ENCODE measurements at regions not wholly inside any gene's neighbourhood (a gene's known extent, or its start where the extent isn't known, plus 50 kb on each side); places are given as distances from the start of the nearest gene placed in this dataset.
"Not testable (repeated sequence)": the region's sequence is repeated elsewhere in the genome, so short reads cannot be mapped to it uniquely, and the experiment has no call there.

DNA sequence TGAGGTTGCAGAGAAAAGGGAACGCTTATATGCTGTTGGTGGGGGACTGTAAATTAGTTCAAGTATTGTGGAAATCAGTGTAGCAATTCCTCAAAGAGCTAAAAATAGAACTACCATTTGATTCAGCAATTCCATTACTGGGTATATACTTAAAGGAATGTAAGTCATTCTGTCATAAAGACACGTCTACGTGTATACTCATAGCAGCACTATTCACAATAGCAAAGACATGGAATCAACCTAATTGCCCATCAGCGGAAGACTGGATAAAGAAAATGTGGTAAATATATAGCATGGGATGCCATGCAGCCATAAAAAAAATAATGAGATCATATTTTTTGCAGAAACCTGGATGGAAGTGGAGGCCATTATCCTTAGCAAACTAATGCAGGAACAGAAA lies 100.0 kb upstream of the NPSR1 start:
- no peak for DNase-seq (ENCODE audit: low read depth)
- TF ChIP-seq, protein P1, sequence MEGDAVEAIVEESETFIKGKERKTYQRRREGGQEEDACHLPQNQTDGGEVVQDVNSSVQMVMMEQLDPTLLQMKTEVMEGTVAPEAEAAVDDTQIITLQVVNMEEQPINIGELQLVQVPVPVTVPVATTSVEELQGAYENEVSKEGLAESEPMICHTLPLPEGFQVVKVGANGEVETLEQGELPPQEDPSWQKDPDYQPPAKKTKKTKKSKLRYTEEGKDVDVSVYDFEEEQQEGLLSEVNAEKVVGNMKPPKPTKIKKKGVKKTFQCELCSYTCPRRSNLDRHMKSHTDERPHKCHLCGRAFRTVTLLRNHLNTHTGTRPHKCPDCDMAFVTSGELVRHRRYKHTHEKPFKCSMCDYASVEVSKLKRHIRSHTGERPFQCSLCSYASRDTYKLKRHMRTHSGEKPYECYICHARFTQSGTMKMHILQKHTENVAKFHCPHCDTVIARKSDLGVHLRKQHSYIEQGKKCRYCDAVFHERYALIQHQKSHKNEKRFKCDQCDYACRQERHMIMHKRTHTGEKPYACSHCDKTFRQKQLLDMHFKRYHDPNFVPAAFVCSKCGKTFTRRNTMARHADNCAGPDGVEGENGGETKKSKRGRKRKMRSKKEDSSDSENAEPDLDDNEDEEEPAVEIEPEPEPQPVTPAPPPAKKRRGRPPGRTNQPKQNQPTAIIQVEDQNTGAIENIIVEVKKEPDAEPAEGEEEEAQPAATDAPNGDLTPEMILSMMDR (conservative IDR thresholded peaks at IDR 0.05; ENCODE audit: low read depth, low read length), result no peak
- H3K4me3 ChIP-seq (ENCODE audit: low read length), result no peak overlapping the region

DNA sequence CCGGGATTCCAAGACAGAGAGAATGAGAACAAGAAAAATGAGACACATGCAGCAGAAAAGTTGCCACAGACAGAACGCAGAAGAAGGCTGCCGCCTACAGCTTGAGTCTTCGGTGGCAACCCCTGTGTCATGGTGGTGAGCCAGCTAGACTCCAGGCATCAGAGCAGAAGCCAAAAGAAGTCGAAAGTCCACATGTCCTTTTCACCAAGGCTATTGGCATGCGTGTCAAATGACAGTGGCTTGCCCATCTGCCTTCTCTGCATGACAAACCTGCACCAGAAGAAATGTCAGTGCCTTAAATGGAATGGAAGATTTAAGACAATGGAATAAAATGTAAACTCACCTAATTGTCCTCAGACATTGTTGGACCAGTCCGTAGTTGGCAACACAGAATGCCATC lies 93.9 kb upstream of the NPSR1 start:
- TF ChIP-seq, protein P1 (conservative IDR thresholded peaks at IDR 0.05; ENCODE audit: low read depth, low read length), result no peak
- no peak overlapping the region for H3K4me3 ChIP-seq (ENCODE audit: low read length)
- no peak for DNase-seq (ENCODE audit: low read depth)

DNA sequence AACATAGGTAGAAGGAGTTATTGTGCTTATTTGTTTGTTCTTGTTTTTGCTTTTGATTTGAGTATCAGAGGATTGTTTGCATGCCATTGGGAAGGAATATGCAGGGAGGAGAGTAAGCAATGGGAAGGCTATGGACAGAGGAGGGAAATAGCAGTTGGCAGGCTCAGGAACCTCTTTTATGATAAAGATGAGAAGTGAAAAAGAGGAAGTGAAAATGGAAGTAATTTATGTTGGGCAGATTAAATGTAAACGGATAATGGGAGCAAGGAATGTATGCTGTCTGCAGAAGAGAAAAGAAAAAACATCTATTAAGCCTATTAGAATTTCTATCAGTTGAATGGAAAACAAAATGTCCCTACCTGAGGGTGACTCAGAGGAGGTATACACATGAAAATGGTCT lies 90.1 kb upstream of the NPSR1 start:
- no peak overlapping the region for H3K4me3 ChIP-seq (ENCODE audit: low read length)
- TF ChIP-seq, protein P1 (conservative IDR thresholded peaks at IDR 0.05; ENCODE audit: low read depth, low read length), result no peak
- DNase-seq (ENCODE audit: low read depth), result no peak

DNA sequence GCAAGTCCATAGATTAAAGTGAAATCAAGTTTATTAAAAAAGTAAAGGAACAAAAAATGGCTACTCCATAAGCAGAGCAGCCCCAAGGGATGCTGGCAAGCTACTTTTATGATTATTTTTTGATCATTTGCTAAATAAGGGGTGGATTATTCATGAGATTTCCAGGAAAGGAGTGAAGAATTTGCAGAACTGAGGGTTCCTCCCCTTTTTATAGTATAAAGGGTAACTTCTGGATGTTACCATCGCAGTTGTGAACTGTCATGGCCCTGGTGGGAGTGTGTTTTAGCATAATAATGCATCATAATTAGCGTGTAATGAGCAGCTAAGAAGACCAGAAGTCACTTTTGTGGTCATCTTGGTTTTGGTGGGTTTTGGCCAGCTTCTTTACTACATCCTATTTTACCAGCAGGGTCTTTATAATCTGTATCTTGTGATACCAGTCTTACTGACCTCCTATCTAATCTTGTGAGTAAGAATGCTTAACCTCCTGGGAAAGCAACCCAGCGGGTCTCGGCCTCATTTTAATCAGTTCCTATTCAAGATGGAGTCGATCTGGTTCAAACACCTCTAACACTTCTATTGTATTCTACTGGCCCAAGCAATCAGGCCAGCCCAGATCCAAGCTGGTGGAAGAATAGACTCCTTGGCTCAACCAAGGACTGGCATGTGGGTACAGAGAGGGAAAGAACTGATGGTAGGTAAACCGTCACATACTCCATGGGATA lies 87.9 kb upstream of the NPSR1 start:
- DNase-seq (ENCODE audit: low read depth), result no peak
- TF ChIP-seq, protein P1 (conservative IDR thresholded peaks at IDR 0.05; ENCODE audit: low read depth, low read length), result no peak

DNA sequence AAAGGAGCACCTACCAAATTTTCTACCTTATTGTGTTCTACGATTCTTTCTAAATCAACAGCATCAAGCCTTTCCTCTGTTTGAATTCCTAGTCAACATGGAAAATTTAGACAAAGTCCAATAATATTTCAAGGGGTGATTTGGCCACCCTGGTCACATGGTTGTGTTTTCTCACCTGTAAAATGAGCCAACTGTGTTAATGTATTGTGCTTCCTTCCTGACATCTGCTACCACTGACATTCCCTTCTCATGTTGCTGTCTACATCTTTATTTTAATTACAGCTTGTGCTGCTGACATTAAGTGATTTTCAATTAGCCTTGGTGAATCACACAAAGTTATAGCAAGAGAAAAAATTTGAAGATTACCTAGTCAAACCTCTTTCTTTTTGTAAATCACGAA lies 83.0 kb upstream of the NPSR1 start:
- TF ChIP-seq, protein P1 (conservative IDR thresholded peaks at IDR 0.05; ENCODE audit: low read depth, low read length), result no peak
- no peak overlapping the region for H3K4me3 ChIP-seq (ENCODE audit: low read length)
- no peak for DNase-seq (ENCODE audit: low read depth)

More for the DNA sequence above, 87.9 kb upstream of the NPSR1 start:
- H3K4me3 ChIP-seq (ENCODE audit: low read length), result no peak overlapping the region

DNA sequence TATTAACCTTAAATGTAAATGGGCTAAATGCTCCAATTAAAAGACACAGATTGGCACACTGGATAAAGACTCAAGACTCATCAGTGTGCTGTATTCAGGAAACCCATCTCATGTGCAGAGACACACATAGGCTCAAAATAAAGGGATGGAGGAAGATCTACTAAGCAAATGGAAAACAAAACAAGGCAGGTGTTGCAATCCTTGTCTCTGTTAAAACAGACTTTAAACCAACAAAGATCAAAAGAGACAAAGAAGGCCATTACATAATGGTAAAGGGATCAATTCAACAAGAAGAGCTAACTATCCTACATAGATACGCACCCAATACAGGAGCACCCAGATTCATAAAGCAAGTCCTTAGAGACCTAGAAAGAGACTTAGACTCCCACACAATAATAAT lies 80.1 kb upstream of the NPSR1 start:
- H3K4me3 ChIP-seq (ENCODE audit: low read length); DNase-seq (ENCODE audit: low read depth): not testable (repeated sequence)

DNA sequence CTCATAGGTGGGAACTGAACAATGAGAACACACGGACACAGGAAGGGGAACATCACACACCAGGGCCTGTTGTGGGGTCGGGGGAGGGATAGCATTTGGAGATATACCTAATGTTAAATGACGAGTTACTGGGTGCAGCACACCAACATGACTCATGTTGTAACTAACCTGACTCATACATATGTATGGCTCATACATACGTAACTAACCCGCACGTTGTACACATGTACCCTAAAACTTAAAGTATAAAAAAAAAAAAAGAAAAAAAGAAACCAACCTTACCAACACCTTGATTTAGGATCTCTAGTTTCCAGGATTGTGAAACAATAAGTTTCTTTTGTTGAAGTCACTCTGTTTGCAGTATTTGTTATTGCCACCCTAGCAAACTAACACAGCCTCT lies 76.3 kb upstream of the NPSR1 start:
- not testable (repeated sequence) for DNase-seq (ENCODE audit: low read depth); H3K4me3 ChIP-seq (ENCODE audit: low read length)

DNA sequence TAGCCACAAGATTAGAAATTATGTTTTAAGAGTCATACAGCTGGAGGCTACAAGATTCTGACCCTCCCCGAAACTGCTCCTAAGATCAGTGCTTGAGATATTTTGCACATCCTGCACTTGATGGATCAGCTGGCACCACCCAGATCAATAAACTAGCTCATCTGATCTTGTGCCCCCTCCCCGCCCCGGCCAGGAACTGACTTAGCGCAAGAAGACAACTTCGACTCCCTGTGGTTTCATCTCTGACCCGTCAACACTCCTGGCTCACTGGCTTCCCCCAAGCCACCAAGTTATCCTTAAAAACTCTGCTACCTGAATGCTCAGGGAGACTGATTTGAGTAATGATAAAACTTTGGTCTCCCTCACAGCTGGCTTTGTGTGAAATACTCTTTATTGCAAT lies 73.5 kb upstream of the NPSR1 start:
- no peak overlapping the region for H3K4me3 ChIP-seq (ENCODE audit: low read length)
- TF ChIP-seq, protein P1 (conservative IDR thresholded peaks at IDR 0.05; ENCODE audit: low read depth, low read length), result no peak
- DNase-seq (ENCODE audit: low read depth), result no peak

Measured in retinal pigment epithelial cell (primary cell).